ENCODE measurements at regions not wholly inside any gene's neighbourhood (a gene's known extent, or its start where the extent isn't known, plus 50 kb on each side); places are given as distances from the start of the nearest gene placed in this dataset.

DNA sequence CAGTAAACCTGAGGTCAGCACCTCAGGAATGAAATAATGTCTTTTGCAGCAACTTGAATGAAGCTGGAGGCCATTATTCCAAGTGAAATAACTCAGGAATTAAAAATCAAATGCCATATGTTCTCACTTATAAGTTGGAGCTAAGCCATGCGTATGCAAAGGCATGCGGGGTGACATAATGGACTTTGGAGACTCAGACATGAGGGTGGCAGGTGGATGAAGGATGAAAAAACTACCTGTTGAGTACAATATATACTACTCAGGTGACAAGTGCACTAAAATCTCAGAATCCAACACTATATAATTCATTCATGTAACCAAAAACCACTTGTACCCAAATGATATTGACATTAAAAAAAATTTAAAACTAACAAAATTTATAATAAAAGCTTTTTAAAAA, 1416.9 kb downstream of the UQCRFS1 start:
- TF ChIP-seq, protein P1, sequence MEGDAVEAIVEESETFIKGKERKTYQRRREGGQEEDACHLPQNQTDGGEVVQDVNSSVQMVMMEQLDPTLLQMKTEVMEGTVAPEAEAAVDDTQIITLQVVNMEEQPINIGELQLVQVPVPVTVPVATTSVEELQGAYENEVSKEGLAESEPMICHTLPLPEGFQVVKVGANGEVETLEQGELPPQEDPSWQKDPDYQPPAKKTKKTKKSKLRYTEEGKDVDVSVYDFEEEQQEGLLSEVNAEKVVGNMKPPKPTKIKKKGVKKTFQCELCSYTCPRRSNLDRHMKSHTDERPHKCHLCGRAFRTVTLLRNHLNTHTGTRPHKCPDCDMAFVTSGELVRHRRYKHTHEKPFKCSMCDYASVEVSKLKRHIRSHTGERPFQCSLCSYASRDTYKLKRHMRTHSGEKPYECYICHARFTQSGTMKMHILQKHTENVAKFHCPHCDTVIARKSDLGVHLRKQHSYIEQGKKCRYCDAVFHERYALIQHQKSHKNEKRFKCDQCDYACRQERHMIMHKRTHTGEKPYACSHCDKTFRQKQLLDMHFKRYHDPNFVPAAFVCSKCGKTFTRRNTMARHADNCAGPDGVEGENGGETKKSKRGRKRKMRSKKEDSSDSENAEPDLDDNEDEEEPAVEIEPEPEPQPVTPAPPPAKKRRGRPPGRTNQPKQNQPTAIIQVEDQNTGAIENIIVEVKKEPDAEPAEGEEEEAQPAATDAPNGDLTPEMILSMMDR (IDR thresholded peaks at IDR 0.05) = no peak
- TF ChIP-seq POLR2A (IDR thresholded peaks at IDR 0.05) = no peak
